C4-2B (cell line): ENCODE measurements at regions not wholly inside any gene's neighbourhood (a gene's known extent, or its start where the extent isn't known, plus 50 kb on each side); places are given as distances from the start of the nearest gene placed in this dataset.

Experiments used
- H3K27ac ChIP-seq: fragments of 450-650 bp; 2 replicates; pipeline ENCODE4 v1.5.1; 2017
- ZFX ChIP-seq: fragments of 450-650 bp; IDR thresholded peaks from 2 replicates; pipeline ENCODE4 v1.6.1; 2017
- TF ChIP-seq, protein P1 (sequence below): fragments of 450-650 bp; conservative IDR thresholded peaks from 2 replicates; pipeline ENCODE4 v1.5.1; 2017; ENCODE audit warnings: mild to moderate bottlenecking

- H3K27ac ChIP-seq: no peak overlapping the region
These were observed 209.6 kb downstream of the BUD13 start for GRCh38 chr11:116563028-116563711.

DNA sequence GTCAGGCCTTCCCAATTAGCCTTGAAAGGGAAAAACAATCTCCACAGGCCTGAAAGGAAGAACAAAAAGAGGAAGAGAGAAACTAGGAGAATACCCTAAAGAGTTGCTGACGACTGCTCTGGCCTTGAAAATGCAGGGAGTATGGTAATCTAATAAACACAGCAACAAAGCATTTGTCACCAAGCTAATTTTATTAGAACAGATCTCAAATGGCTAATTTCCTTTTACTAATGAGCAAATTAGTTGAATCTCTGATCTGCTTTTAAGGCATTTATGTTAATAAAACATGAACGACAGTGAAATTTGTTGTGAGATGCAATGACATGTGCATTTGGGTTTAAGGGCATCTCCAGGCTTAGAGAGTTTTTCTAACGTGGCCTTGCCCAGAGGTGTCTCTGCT lies 212.2 kb downstream of the BUD13 start:
- H3K27ac ChIP-seq: no peak overlapping the region
- TF ChIP-seq ZFX: no peak
- TF ChIP-seq, protein P1, sequence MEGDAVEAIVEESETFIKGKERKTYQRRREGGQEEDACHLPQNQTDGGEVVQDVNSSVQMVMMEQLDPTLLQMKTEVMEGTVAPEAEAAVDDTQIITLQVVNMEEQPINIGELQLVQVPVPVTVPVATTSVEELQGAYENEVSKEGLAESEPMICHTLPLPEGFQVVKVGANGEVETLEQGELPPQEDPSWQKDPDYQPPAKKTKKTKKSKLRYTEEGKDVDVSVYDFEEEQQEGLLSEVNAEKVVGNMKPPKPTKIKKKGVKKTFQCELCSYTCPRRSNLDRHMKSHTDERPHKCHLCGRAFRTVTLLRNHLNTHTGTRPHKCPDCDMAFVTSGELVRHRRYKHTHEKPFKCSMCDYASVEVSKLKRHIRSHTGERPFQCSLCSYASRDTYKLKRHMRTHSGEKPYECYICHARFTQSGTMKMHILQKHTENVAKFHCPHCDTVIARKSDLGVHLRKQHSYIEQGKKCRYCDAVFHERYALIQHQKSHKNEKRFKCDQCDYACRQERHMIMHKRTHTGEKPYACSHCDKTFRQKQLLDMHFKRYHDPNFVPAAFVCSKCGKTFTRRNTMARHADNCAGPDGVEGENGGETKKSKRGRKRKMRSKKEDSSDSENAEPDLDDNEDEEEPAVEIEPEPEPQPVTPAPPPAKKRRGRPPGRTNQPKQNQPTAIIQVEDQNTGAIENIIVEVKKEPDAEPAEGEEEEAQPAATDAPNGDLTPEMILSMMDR: no peak

More at GRCh38 chr11:116563028-116563711, 209.6 kb downstream of the BUD13 start:
- no peak for TF ChIP-seq ZFX
- TF ChIP-seq, protein P1: no peak

DNA sequence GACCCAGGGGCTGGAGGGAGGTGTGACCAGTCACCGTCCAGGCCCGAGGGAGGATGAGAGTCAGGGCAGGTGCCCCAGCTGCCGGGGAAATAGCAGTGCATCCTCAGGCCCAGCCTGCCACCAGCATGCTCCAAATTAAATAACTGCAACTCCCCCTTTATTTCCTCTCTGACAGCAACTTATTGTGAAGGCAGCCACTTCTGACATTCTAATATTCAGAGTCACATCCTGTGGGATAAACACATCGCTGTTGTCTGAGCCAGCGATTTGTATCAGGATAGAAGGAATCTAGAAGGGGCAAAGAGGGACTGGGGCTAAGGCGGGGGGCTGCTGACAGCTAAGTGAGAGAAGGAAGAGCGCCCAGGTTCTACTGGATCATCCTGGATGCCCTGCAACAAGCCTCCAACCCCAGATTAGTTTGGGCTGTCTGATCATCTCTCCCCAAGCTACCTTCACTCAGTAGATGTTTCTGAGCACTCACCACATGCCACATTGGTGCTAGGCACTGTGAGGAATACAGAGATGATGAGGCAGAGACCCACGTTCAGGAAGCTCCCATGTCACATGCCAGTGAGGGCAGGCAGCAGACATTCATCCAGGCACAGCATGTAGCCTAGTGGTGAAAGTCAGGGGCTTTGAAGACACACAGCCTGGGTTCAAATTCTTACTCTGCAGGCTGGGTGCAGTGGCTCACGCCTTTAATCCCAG lies 214.1 kb downstream of the BUD13 start:
- no peak for TF ChIP-seq ZFX
- TF ChIP-seq, protein P1: no peak
- no peak overlapping the region for H3K27ac ChIP-seq

GRCh38 chr11:116557282-116557681 lies 215.5 kb downstream of the BUD13 start:
- no peak overlapping the region for H3K27ac ChIP-seq
- no peak for TF ChIP-seq ZFX
- TF ChIP-seq, protein P1: no peak

GRCh38 chr11:116556483-116556882 lies 216.3 kb downstream of the BUD13 start:
- H3K27ac ChIP-seq: no peak overlapping the region

GRCh38 chr11:116553482-116553881 lies 219.3 kb downstream of the BUD13 start:
- TF ChIP-seq, protein P1: no peak; the same call in 1 of the 2 replicates
- TF ChIP-seq ZFX: no peak
- H3K27ac ChIP-seq: no peak overlapping the region

More at GRCh38 chr11:116556483-116556882, 216.3 kb downstream of the BUD13 start:
- TF ChIP-seq, protein P1: no peak
- no peak for TF ChIP-seq ZFX

DNA sequence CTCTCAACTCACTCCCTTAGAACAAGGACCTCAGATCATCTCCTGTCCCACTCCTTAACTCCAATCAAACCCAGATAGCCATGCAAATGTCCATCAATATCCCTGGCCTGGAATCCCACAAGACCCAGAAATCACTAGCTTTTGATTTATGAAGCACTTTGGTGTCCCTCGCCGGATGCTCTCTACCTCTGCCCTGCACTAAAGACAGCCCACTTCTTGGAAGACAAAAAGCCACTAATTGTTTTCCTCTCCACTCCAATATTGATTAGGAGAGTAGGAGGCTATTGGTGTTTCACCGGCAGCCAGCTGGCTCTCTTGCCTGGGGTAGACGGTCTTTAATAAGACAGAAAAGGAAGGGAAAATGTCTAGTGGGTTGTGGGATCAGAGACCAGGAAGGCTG lies 221.2 kb downstream of the BUD13 start:
- no peak overlapping the region for H3K27ac ChIP-seq
- TF ChIP-seq, protein P1: no peak
- TF ChIP-seq ZFX: no peak
